Adrenal gland (tissue), 9 donors: ENCODE measurements at regions not wholly inside any gene's neighbourhood (a gene's known extent, or its start where the extent isn't known, plus 50 kb on each side); places are given as distances from the start of the nearest gene placed in this dataset.
"Not testable (repeated sequence)": the region's sequence is repeated elsewhere in the genome, so short reads cannot be mapped to it uniquely, and the experiment has no call there.

Source experiments
- DNase-seq, 7 donors: peaks; one replicate each; pipeline ENCODE4 v3.0.0-alpha.2; 2019 to 2020
- H3K27ac ChIP-seq, 5 donors: fragments of 200-600 bp; sonication (generic) in 4 of 5; 1 replicate in 3 of 5; 2 replicates in 2 of 5; pipeline versions ENCODE4 v1.5.1 to v1.8.0; 2016 to 2020; ENCODE audit warnings: mild to moderate bottlenecking in 1 of 5
- H3K27me3 ChIP-seq: fragments of 200-600 bp; 2 replicates; pipeline ENCODE4 v1.8.0; 2021
- H3K36me3 ChIP-seq, 2 donors: fragments of 200-600 bp; replicated peaks in 1 of 2; 1 replicate in 1 of 2; 2 replicates in 1 of 2; pipeline versions ENCODE4 v1.5.1 to v1.8.0; 2018 to 2022
- H3K4me1 ChIP-seq, 2 donors: fragments of 200-600 bp; replicated peaks in 1 of 2; 1 replicate in 1 of 2; 2 replicates in 1 of 2; pipeline versions ENCODE4 v1.5.1 to v1.8.0; 2018 to 2021
- H3K4me3 ChIP-seq, 4 donors: fragments of 200-600 bp; sonication (generic) in 3 of 4; one replicate each; pipeline ENCODE4 v1.5.1; 2016 to 2018
- H3K9me3 ChIP-seq, 3 donors: fragments of 200-600 bp; sonication (generic) in 1 of 3; replicated peaks in 1 of 3; 1 replicate in 2 of 3; 2 replicates in 1 of 3; pipeline versions ENCODE4 v1.5.1 to v1.8.0; 2016 to 2021
- CTCF ChIP-seq, 6 experiments: fragments of 450-650 bp in 4 of 6; fragments of 200-600 bp in 2 of 6; sonication (generic) in 1 of 6; IDR thresholded peaks; 1 replicate in 5 of 6; 2 replicates in 1 of 6; pipeline versions ENCODE4 v1.5.1 to v1.8.0; 2016 to 2021; ENCODE audit warnings: antibody characterized with exemption in 6 of 6, mild to moderate bottlenecking in 2 of 6, moderate library complexity in 1 of 6
- POLR2A ChIP-seq, 2 donors: fragments of 450-650 bp; IDR thresholded peaks; one replicate each; pipeline ENCODE4 v1.6.1; 2017; ENCODE audit warnings: antibody characterized with exemption in 2 of 2, mild to moderate bottlenecking in 2 of 2, moderate library complexity in 1 of 2
- WGBS, 4 donors: extraction: QIAGEN DNeasy Blood & Tissue Kit in 2 of 4; methylation state at CpG; one replicate each; pipeline versions ENCODE4 v1.1.5 to v1.1.7; 2013 to 2017; 5-methylcytosine and 5-hydroxymethylcytosine counted together
- intact Hi-C, 2 donors: fragments of 100-400 bp; cut with DNase I; formaldehyde crosslinking; loops; one replicate each; pipeline versions ENCODE4 v1.14.1 to v1.15.0; 2022 to 2023
- donor health status: healthy with polysubstance abuse.
- donor health status: Bipolar disorder and iron deficiency.
- donor health status: DM: yes; HTN: yes; CAD: no.
- donor health status: DM: no; HTN: no; CAD: no.
- donor health status: DM: no; HTN: no; CAD: no.

GRCh38 chr2:59754011-59754735, 799.3 kb downstream of the BCL11A start:
- no peaks in the 10 kb centered on the region for H3K36me3 ChIP-seq
- no peak overlapping the region for H3K4me3 ChIP-seq
- 75 to 85% (median 84%) methylated on average over 9 of the region's 9 CpGs for WGBS, 4 donors
- no peaks in the 10 kb centered on the region for H3K4me1 ChIP-seq
- H3K27me3 ChIP-seq, result no peaks in the 10 kb centered on the region
- intact Hi-C loops, result no loop called here
- H3K27ac ChIP-seq, result no peak overlapping the region
- H3K9me3 ChIP-seq, result no peaks in the 10 kb centered on the region
- no peak for DNase-seq
- TF ChIP-seq CTCF (IDR thresholded peaks at IDR 0.05) (no peak), POLR2A (IDR thresholded peaks at IDR 0.05) (no peak)

GRCh38 chr2:59752512-59752911, 800.9 kb downstream of the BCL11A start:
- WGBS, 4 donors, result 53 to 69% (median 56%) methylated on average over 1 of the region's 1 CpG
- H3K4me3 ChIP-seq, result no peak overlapping the region
- no peaks in the 10 kb centered on the region for H3K4me1 ChIP-seq
- no peak for DNase-seq
- intact Hi-C loops, result no loop called here
- no peaks in the 10 kb centered on the region for H3K27me3 ChIP-seq
- no peak overlapping the region for H3K27ac ChIP-seq
- H3K9me3 ChIP-seq, result no peaks in the 10 kb centered on the region
- no peaks in the 10 kb centered on the region for H3K36me3 ChIP-seq
- TF ChIP-seq CTCF (IDR thresholded peaks at IDR 0.05) (no peak), POLR2A (IDR thresholded peaks at IDR 0.05) (no peak)

- H3K9me3 ChIP-seq, result no peaks in the 10 kb centered on the region
- H3K27ac ChIP-seq, result no peak overlapping the region
- 73 to 80% (median 78%) methylated on average over 2 of the region's 2 CpGs for WGBS, 4 donors
- H3K4me1 ChIP-seq, result no peaks in the 10 kb centered on the region
- H3K27me3 ChIP-seq, result no peaks in the 10 kb centered on the region
- no peak overlapping the region for H3K4me3 ChIP-seq
- H3K36me3 ChIP-seq, result no peaks in the 10 kb centered on the region
- no peak for DNase-seq
- intact Hi-C loops, result no loop called here
- TF ChIP-seq CTCF (IDR thresholded peaks at IDR 0.05) (no peak), POLR2A (IDR thresholded peaks at IDR 0.05) (no peak)
These were observed 801.4 kb downstream of the BCL11A start for GRCh38 chr2:59752071-59752470.

- H3K4me3 ChIP-seq, H3K27ac ChIP-seq, DNase-seq, H3K9me3 ChIP-seq, H3K36me3 ChIP-seq, intact Hi-C loops, H3K4me1 ChIP-seq, H3K27me3 ChIP-seq: not testable (repeated sequence)
- WGBS, 4 donors, result 86 to 95% (median 94%) methylated on average over 4 of the region's 4 CpGs
These were observed 802.2 kb downstream of the BCL11A start for GRCh38 chr2:59751214-59751613.

- Histone ChIP-seq H3K27me3 (no peaks in the 10 kb centered on the region), H3K36me3 (no peaks in the 10 kb centered on the region), H3K4me1 (no peaks in the 10 kb centered on the region), H3K4me3 (no peak overlapping the region), H3K27ac (no peak overlapping the region), H3K9me3 (no peaks in the 10 kb centered on the region)
- TF ChIP-seq POLR2A (IDR thresholded peaks at IDR 0.05) (no peak), CTCF (IDR thresholded peaks at IDR 0.05) (no peak)
- 89 to 93% (median 91%) methylated on average over 1 of the region's 1 CpG for WGBS, 4 donors
- DNase-seq, result no peak
- intact Hi-C loops, result no loop called here
These were observed 807.2 kb downstream of the BCL11A start for GRCh38 chr2:59746291-59746690.
